ENCODE measurements at regions not wholly inside any gene's neighbourhood (a gene's known extent, or its start where the extent isn't known, plus 50 kb on each side); places are given as distances from the start of the nearest gene placed in this dataset.

- TF ChIP-seq GRHL1 (CRISPR knock-in tag; conservative IDR thresholded peaks at IDR 0.05) (no peak), CEBPZ (IDR thresholded peaks at IDR 0.05; ENCODE audit: low read length) (no peak), ZNF264 (CRISPR knock-in tag; IDR thresholded peaks at IDR 0.05) (no peak), HINFP (CRISPR knock-in tag; IDR thresholded peaks at IDR 0.05; ENCODE audit: low read depth) (no peak), ATF4 (CRISPR knock-in tag; IDR thresholded peaks at IDR 0.05) (no peak)
Observed at GRCh38 chr7:81623251-81623855, 146.5 kb downstream of the HGF start (continued).

All from HepG2 (cell line).